Activated CD8-positive, alpha-beta memory T cell treated with anti-CD3 and anti-CD28 coated beads for 24 hours (primary cell): ENCODE measurements at regions not wholly inside any gene's neighbourhood (a gene's known extent, or its start where the extent isn't known, plus 50 kb on each side); places are given as distances from the start of the nearest gene placed in this dataset.

Experiments
- DNase-seq: peaks from one replicate; pipeline ENCODE4 v3.0.0-alpha.2; 2020

GRCh38 chr16:6360641-6361040, 972.0 kb upstream of the RBFOX1 start:
- no peak for DNase-seq

GRCh38 chr16:6356911-6357310, 975.7 kb upstream of the RBFOX1 start:
- DNase-seq: no peak

GRCh38 chr16:6349725-6350124, 982.9 kb upstream of the RBFOX1 start:
- DNase-seq: no peak

GRCh38 chr16:6345090-6345489, 987.6 kb upstream of the RBFOX1 start:
- no peak for DNase-seq

- no peak for DNase-seq
These were observed 989.5 kb upstream of the RBFOX1 start for GRCh38 chr16:6343157-6343556.

- no peak for DNase-seq
These were observed 990.7 kb upstream of the RBFOX1 start for GRCh38 chr16:6341981-6342380.

GRCh38 chr16:6335072-6335471, 997.6 kb upstream of the RBFOX1 start:
- DNase-seq: no peak

GRCh38 chr16:6331770-6332169, 1000.9 kb upstream of the RBFOX1 start:
- no peak for DNase-seq

GRCh38 chr16:6317934-6318333, 1014.7 kb upstream of the RBFOX1 start:
- no peak for DNase-seq

GRCh38 chr16:6309271-6309670, 1023.4 kb upstream of the RBFOX1 start:
- no peak for DNase-seq

- DNase-seq: no peak
These were observed 1024.5 kb upstream of the RBFOX1 start for GRCh38 chr16:6308176-6308575.

GRCh38 chr16:6300523-6300922, 1032.1 kb upstream of the RBFOX1 start:
- DNase-seq: no peak

- no peak for DNase-seq
These were observed 1034.8 kb upstream of the RBFOX1 start for GRCh38 chr16:6297666-6298410.

GRCh38 chr16:6286176-6286575, 1046.5 kb upstream of the RBFOX1 start:
- no peak for DNase-seq

GRCh38 chr16:6284731-6285130, 1047.9 kb upstream of the RBFOX1 start:
- DNase-seq: no peak

- no peak for DNase-seq
These were observed 1050.7 kb upstream of the RBFOX1 start for GRCh38 chr16:6281994-6282393.

- DNase-seq: no peak
These were observed 1051.4 kb upstream of the RBFOX1 start for GRCh38 chr16:6281274-6281673.

- no peak for DNase-seq
These were observed 1052.6 kb upstream of the RBFOX1 start for GRCh38 chr16:6280055-6280454.

- no peak for DNase-seq
These were observed 1053.4 kb upstream of the RBFOX1 start for GRCh38 chr16:6279286-6279685.

GRCh38 chr16:6274351-6274750, 1058.3 kb upstream of the RBFOX1 start:
- no peak for DNase-seq

- DNase-seq: no peak
These were observed 1065.0 kb upstream of the RBFOX1 start for GRCh38 chr16:6267682-6268081.

GRCh38 chr16:6266703-6267102, 1065.9 kb upstream of the RBFOX1 start:
- no peak for DNase-seq

GRCh38 chr16:6265968-6266367, 1066.7 kb upstream of the RBFOX1 start:
- no peak for DNase-seq

GRCh38 chr16:6258056-6258455, 1074.6 kb upstream of the RBFOX1 start:
- DNase-seq: no peak

GRCh38 chr16:6252541-6252940, 1080.1 kb upstream of the RBFOX1 start:
- no peak for DNase-seq
